ENCODE measurements at regions not wholly inside any gene's neighbourhood (a gene's known extent, or its start where the extent isn't known, plus 50 kb on each side); places are given as distances from the start of the nearest gene placed in this dataset.

DNA sequence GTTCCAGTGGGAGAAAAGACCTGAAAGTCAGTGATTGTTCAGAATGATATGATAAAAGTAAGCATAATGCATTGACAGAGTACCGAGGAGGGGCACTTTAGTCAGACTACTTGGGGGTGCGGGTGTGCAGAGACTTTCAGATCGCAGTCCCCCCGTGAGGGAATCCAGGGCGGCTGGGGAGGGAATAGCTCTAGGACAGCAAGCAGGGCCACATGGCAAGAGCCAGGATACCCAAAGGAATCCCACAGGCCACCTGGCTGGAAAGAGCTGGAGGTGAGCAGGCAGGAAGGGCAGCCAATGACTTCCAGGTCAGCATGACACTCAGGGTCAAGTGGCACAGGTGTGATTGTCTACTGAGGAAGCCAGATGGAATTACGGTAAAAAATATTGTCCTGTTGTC lies 157.5 kb downstream of the CYP26B1 start:
- TF ChIP-seq SMC3 (conservative IDR thresholded peaks at IDR 0.05; ENCODE audit: poor library complexity): no peak
- TF ChIP-seq, protein P1, sequence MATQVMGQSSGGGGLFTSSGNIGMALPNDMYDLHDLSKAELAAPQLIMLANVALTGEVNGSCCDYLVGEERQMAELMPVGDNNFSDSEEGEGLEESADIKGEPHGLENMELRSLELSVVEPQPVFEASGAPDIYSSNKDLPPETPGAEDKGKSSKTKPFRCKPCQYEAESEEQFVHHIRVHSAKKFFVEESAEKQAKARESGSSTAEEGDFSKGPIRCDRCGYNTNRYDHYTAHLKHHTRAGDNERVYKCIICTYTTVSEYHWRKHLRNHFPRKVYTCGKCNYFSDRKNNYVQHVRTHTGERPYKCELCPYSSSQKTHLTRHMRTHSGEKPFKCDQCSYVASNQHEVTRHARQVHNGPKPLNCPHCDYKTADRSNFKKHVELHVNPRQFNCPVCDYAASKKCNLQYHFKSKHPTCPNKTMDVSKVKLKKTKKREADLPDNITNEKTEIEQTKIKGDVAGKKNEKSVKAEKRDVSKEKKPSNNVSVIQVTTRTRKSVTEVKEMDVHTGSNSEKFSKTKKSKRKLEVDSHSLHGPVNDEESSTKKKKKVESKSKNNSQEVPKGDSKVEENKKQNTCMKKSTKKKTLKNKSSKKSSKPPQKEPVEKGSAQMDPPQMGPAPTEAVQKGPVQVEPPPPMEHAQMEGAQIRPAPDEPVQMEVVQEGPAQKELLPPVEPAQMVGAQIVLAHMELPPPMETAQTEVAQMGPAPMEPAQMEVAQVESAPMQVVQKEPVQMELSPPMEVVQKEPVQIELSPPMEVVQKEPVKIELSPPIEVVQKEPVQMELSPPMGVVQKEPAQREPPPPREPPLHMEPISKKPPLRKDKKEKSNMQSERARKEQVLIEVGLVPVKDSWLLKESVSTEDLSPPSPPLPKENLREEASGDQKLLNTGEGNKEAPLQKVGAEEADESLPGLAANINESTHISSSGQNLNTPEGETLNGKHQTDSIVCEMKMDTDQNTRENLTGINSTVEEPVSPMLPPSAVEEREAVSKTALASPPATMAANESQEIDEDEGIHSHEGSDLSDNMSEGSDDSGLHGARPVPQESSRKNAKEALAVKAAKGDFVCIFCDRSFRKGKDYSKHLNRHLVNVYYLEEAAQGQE (IDR thresholded peaks at IDR 0.05; ENCODE audit: borderline replicate concordance): no peak
- TF ChIP-seq POLR2AphosphoS5 (IDR thresholded peaks at IDR 0.05): no peak
- TF ChIP-seq CTCF (IDR thresholded peaks at IDR 0.05; ENCODE audit: poor library complexity, severe bottlenecking): no peak
- TF ChIP-seq MXI1 (conservative IDR thresholded peaks at IDR 0.05; ENCODE audit: poor library complexity, severe bottlenecking): no peak
- no peak for TF ChIP-seq RAD21 (conservative IDR thresholded peaks at IDR 0.05)
- no peak for TF ChIP-seq TAF1 (IDR thresholded peaks at IDR 0.05; ENCODE audit: low read depth)
- no peak for TF ChIP-seq EP300 (conservative IDR thresholded peaks at IDR 0.05; ENCODE audit: poor library complexity, severe bottlenecking)
- no peak for TF ChIP-seq EZH2 (IDR thresholded peaks at IDR 0.05; ENCODE audit: borderline replicate concordance, insufficient read depth, low read length, poor library complexity, severe bottlenecking)
- no peaks in the 10 kb centered on the region for H3K9me3 ChIP-seq (ENCODE audit: low read length)
- H4K20me1 ChIP-seq (ENCODE audit: insufficient read depth): no peaks in the 10 kb centered on the region
- no peak overlapping the region for H3K4me2 ChIP-seq (ENCODE audit: low read length)
- H3K9me2 ChIP-seq (ENCODE audit: insufficient read depth, low read length): no peaks in the 10 kb centered on the region
- H3F3A ChIP-seq (ENCODE audit: insufficient read depth, low read length, poor library complexity, severe bottlenecking): no peaks in the 10 kb centered on the region
- H3K27me3 ChIP-seq (ENCODE audit: insufficient read depth, low read depth, low read length): no peaks in the 10 kb centered on the region
- no peak overlapping the region for H3K9ac ChIP-seq (ENCODE audit: low read length)
- no peak overlapping the region for H3K27ac ChIP-seq (ENCODE audit: low read length)
- H3K4me3 ChIP-seq (ENCODE audit: low read length): no peak overlapping the region
- no peaks in the 10 kb centered on the region for H3K79me2 ChIP-seq (replicated peaks; ENCODE audit: insufficient read depth, low read length)
- no peak overlapping the region for H2AFZ ChIP-seq (ENCODE audit: low read depth, low read length)
- H3K36me3 ChIP-seq (ENCODE audit: insufficient read depth, low read length): no peaks in the 10 kb centered on the region

GRCh38 chr2:71989671-71990070 lies 158.0 kb downstream of the CYP26B1 start:
- Histone ChIP-seq H4K20me1 (ENCODE audit: insufficient read depth) (no peaks in the 10 kb centered on the region), H3K79me2 (replicated peaks; ENCODE audit: insufficient read depth, low read length) (no peaks in the 10 kb centered on the region), H3K9me2 (ENCODE audit: insufficient read depth, low read length) (no peaks in the 10 kb centered on the region), H2AFZ (ENCODE audit: low read depth, low read length) (no peak overlapping the region), H3K4me3 (ENCODE audit: low read length) (no peak overlapping the region), H3F3A (ENCODE audit: insufficient read depth, low read length, poor library complexity, severe bottlenecking) (no peaks in the 10 kb centered on the region), H3K27ac (ENCODE audit: low read length) (no peak overlapping the region), H3K9ac (ENCODE audit: low read length) (no peak overlapping the region), H3K36me3 (ENCODE audit: insufficient read depth, low read length) (no peaks in the 10 kb centered on the region), H3K4me2 (ENCODE audit: low read length) (no peak overlapping the region), H3K27me3 (ENCODE audit: insufficient read depth, low read depth, low read length) (no peaks in the 10 kb centered on the region), H3K9me3 (ENCODE audit: low read length) (no peaks in the 10 kb centered on the region)
- TF ChIP-seq RAD21 (conservative IDR thresholded peaks at IDR 0.05) (no peak), EZH2 (IDR thresholded peaks at IDR 0.05; ENCODE audit: borderline replicate concordance, insufficient read depth, low read length, poor library complexity, severe bottlenecking) (no peak), EP300 (conservative IDR thresholded peaks at IDR 0.05; ENCODE audit: poor library complexity, severe bottlenecking) (no peak), SMC3 (conservative IDR thresholded peaks at IDR 0.05; ENCODE audit: poor library complexity) (no peak), POLR2AphosphoS5 (IDR thresholded peaks at IDR 0.05) (no peak), TAF1 (IDR thresholded peaks at IDR 0.05; ENCODE audit: low read depth) (no peak), MXI1 (conservative IDR thresholded peaks at IDR 0.05; ENCODE audit: poor library complexity, severe bottlenecking) (no peak), CTCF (IDR thresholded peaks at IDR 0.05; ENCODE audit: poor library complexity, severe bottlenecking) (no peak)
- TF ChIP-seq, protein P1 (IDR thresholded peaks at IDR 0.05; ENCODE audit: borderline replicate concordance): no peak

Measured in neural cell (in vitro differentiated cells).